HG02642 (cell line): ENCODE measurements at regions not wholly inside any gene's neighbourhood (a gene's known extent, or its start where the extent isn't known, plus 50 kb on each side); places are given as distances from the start of the nearest gene placed in this dataset.
A peak's percentile ranks its signal among the peaks of the same experiment; 100 is the strongest.

Experiments used
- ATAC-seq: cut with Tn5 transposase; IDR thresholded peaks from one replicate; pipeline ENCODE4 v1.9.1; 2021; ENCODE audit warnings: mild to moderate bottlenecking; ENCODE audit not compliant: unreplicated experiment, poor library complexity

GRCh38 chr6:137434640-137435039 is 59.6 kb downstream of the OLIG3 start:
- no peak for ATAC-seq

GRCh38 chr6:137432054-137432611 is 62.1 kb downstream of the OLIG3 start:
- no peak for ATAC-seq

GRCh38 chr6:137430954-137431353 is 63.2 kb downstream of the OLIG3 start:
- ATAC-seq, result no peak

- no peak for ATAC-seq
Measured at GRCh38 chr6:137427656-137428290, 66.4 kb downstream of the OLIG3 start.

GRCh38 chr6:137426007-137426689 is 68.0 kb downstream of the OLIG3 start:
- no peak for ATAC-seq

GRCh38 chr6:137424251-137424650 is 69.9 kb downstream of the OLIG3 start:
- ATAC-seq, result no peak

- ATAC-seq, result no peak
Measured at GRCh38 chr6:137423451-137424168, 70.6 kb downstream of the OLIG3 start.

- no peak for ATAC-seq
Measured at GRCh38 chr6:137417396-137417795, 76.8 kb downstream of the OLIG3 start.

- ATAC-seq, result no peak
Measured at GRCh38 chr6:137416376-137417109, 77.7 kb downstream of the OLIG3 start.

GRCh38 chr6:137415834-137416190 is 78.4 kb downstream of the OLIG3 start:
- ATAC-seq, result no peak

GRCh38 chr6:137415127-137415833 is 78.9 kb downstream of the OLIG3 start:
- peak; percentile 93 for ATAC-seq

GRCh38 chr6:137414599-137414998 is 79.6 kb downstream of the OLIG3 start:
- no peak for ATAC-seq

GRCh38 chr6:137413482-137413881 is 80.7 kb downstream of the OLIG3 start:
- ATAC-seq, result no peak

GRCh38 chr6:137412562-137412961 is 81.6 kb downstream of the OLIG3 start:
- no peak for ATAC-seq

GRCh38 chr6:137409266-137409777 is 84.9 kb downstream of the OLIG3 start:
- ATAC-seq, result no peak

- no peak for ATAC-seq
Measured at GRCh38 chr6:137407816-137408215, 86.4 kb downstream of the OLIG3 start.

GRCh38 chr6:137405806-137406205 is 88.4 kb downstream of the OLIG3 start:
- no peak for ATAC-seq

- no peak for ATAC-seq
Measured at GRCh38 chr6:137403855-137404254, 90.3 kb downstream of the OLIG3 start.

GRCh38 chr6:137403443-137403842 is 90.8 kb downstream of the OLIG3 start:
- no peak for ATAC-seq
